GM20000 (cell line): ENCODE measurements at regions not wholly inside any gene's neighbourhood (a gene's known extent, or its start where the extent isn't known, plus 50 kb on each side); places are given as distances from the start of the nearest gene placed in this dataset.

ENCODE experiments used
- DNase-seq: peaks from one replicate; pipeline ENCODE4 v3.0.0; 2012; ENCODE audit warnings: low spot score
- CTCF ChIP-seq: IDR thresholded peaks from 2 replicates; pipeline ENCODE4 v1.5.1; 2012; ENCODE audit warnings: mild to moderate bottlenecking, control low read depth; ENCODE audit errors: extremely low read depth, missing control alignments

GRCh38 chr13:107252428-107252827, 684.5 kb upstream of the ARGLU1 start:
- no peak for DNase-seq
- no peak for TF ChIP-seq CTCF

DNA sequence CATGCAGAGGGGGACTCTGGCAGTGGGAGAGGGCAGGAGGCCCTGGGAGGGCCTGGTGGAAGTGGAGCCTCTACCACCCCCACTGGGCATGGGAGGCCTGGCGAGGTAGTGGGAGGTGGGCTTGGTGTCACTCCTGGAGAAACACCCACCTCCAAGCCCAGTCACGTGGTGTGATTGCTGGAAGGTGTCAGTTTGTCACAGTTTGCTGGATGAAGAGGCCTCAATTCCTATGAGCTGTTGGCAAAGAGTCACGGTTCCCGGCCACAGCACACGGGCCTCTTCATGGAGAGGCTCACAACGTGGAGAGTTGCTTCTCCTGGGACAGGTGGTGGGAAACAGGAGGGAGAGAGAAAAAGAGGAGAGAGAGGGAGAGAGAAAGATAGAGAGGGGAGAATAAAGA, 684.1 kb upstream of the ARGLU1 start:
- no peak for DNase-seq
- TF ChIP-seq CTCF: no peak

DNA sequence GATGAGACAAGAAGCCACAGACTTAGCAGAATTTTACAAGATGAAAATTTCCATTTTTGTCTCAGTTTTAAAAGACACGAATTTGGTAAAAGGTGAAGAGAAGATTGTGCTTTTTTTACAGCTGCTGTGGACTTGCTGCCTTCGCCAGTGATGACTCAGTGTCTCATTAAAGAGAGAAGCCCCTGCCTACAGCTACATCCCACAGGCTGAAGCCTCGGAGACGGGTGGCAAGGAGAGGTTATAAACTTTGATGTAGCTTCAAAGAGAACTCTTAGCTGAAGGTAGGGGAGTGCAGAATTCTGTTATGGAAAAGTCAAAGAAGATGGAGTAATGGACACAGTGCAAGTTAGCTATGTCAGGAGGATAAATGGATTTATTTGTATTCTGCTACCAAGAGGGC, 683.4 kb upstream of the ARGLU1 start:
- TF ChIP-seq CTCF: no peak
- DNase-seq: no peak

DNA sequence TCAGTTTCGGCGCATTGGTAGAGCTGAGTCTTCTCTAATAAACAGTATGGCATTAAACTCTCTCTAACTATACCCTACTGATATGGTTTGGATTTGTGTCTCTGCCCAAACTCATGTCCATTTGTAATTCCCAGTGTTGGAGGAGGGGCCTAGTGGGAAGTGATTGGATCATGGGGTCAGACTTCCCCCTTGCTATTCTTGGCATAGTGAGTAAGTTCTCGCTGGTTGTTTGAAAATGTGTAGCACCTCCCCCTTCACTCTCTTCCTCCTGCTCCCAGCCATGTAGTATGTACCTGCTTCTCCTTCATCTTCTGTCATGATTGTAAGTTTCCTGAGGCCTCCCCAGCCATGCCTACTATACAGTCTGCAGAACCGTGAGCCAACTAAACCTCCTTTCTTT, 682.7 kb upstream of the ARGLU1 start:
- no peak for TF ChIP-seq CTCF
- DNase-seq: no peak

DNA sequence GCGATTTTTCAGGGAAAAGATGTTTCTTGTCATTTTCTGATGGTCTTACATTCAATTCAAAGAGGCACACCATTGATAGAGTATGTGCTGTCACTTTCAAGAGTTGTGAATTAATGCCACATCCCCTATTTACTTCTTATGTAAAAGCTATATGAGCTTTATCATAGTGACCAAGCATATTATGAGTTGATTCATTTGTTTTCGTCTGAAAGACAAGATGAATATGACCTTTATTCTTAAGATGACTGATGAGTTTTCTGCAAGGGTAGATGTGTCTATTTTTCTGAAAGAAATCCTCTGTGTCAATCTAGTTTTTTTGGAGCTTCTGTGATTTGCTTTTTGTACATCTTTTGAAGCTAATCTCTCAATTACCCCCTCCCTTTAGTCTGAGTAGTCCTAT, 676.3 kb upstream of the ARGLU1 start:
- DNase-seq: no peak
- no peak for TF ChIP-seq CTCF

- no peak for TF ChIP-seq CTCF
- no peak for DNase-seq
Measured at GRCh38 chr13:107242138-107242537, 674.2 kb upstream of the ARGLU1 start.

GRCh38 chr13:107241381-107241780, 673.4 kb upstream of the ARGLU1 start:
- no peak for TF ChIP-seq CTCF
- DNase-seq: no peak
